Activated CD8-positive, alpha-beta memory T cell treated with anti-CD3 and anti-CD28 coated beads for 36 hours (primary cell): ENCODE measurements at regions not wholly inside any gene's neighbourhood (a gene's known extent, or its start where the extent isn't known, plus 50 kb on each side); places are given as distances from the start of the nearest gene placed in this dataset.

Experiments used
- CTCF ChIA-PET: fragments of 350-600 bp; sonication (Branson Sonifier 250); formaldehyde crosslinking; loops from one replicate; lab custom pipeline; 2021; ENCODE audit warnings: antibody characterized with exemption; lab: Charles Lee
- POLR2A ChIA-PET: fragments of 350-600 bp; sonication (Branson Sonifier 250); formaldehyde crosslinking; loops from one replicate; lab custom pipeline; 2021; ENCODE audit warnings: antibody characterized with exemption; lab: Charles Lee

GRCh38 chr1:200354243-200354642 is 55.6 kb downstream of the ZNF281 start:
- ChIA-PET POLR2A (no interaction called here), CTCF (interaction anchor here (0.8 kb wide), 2 partner anchors 9 to 22 kb away, joined by 3 read pairs; no protein-coding TSS in a partner anchor)

- POLR2A ChIA-PET: no interaction called here
- CTCF ChIA-PET: no interaction called here
Observed at GRCh38 chr1:200353232-200353631, 56.6 kb downstream of the ZNF281 start.

- CTCF ChIA-PET: no interaction called here
- POLR2A ChIA-PET: no interaction called here
Observed at GRCh38 chr1:200351826-200352549, 57.8 kb downstream of the ZNF281 start.

GRCh38 chr1:200351425-200351824 is 58.4 kb downstream of the ZNF281 start:
- ChIA-PET POLR2A (no interaction called here), CTCF (no interaction called here)

- POLR2A ChIA-PET: no interaction called here
- CTCF ChIA-PET: interaction anchor here (0.7 kb wide), 1 partner anchor 298 kb away, joined by 3 read pairs; no protein-coding TSS in a partner anchor
Observed at GRCh38 chr1:200346700-200347099, 63.1 kb downstream of the ZNF281 start.

GRCh38 chr1:200345520-200345919 is 64.3 kb downstream of the ZNF281 start:
- ChIA-PET POLR2A (no interaction called here), CTCF (no interaction called here)

- ChIA-PET POLR2A (no interaction called here), CTCF (no interaction called here)
Observed at GRCh38 chr1:200343874-200344273, 66.0 kb downstream of the ZNF281 start.

- POLR2A ChIA-PET: no interaction called here
- CTCF ChIA-PET: no interaction called here
Observed at GRCh38 chr1:200342511-200343311, 67.1 kb downstream of the ZNF281 start.

- CTCF ChIA-PET: no interaction called here
- POLR2A ChIA-PET: no interaction called here
Observed at GRCh38 chr1:200338451-200338850, 71.4 kb downstream of the ZNF281 start.

- CTCF ChIA-PET: no interaction called here
- POLR2A ChIA-PET: no interaction called here
Observed at GRCh38 chr1:200337831-200338230, 72.0 kb downstream of the ZNF281 start.

GRCh38 chr1:200337410-200337809 is 72.4 kb downstream of the ZNF281 start:
- CTCF ChIA-PET: no interaction called here
- POLR2A ChIA-PET: no interaction called here

GRCh38 chr1:200336901-200337391 is 72.9 kb downstream of the ZNF281 start:
- POLR2A ChIA-PET: no interaction called here
- CTCF ChIA-PET: no interaction called here

GRCh38 chr1:200336101-200336845 is 73.6 kb downstream of the ZNF281 start:
- CTCF ChIA-PET: no interaction called here
- POLR2A ChIA-PET: no interaction called here

- ChIA-PET CTCF (interaction anchor here (0.6 kb wide), 1 partner anchor 52 kb away, joined by 4 read pairs; no protein-coding TSS in a partner anchor), POLR2A (no interaction called here)
Observed at GRCh38 chr1:200334661-200335256, 75.1 kb downstream of the ZNF281 start.

GRCh38 chr1:200333329-200333728 is 76.5 kb downstream of the ZNF281 start:
- ChIA-PET CTCF (no interaction called here), POLR2A (no interaction called here)

GRCh38 chr1:200332716-200333115 is 77.1 kb downstream of the ZNF281 start:
- POLR2A ChIA-PET: no interaction called here

GRCh38 chr1:200330741-200331428 is 79.0 kb downstream of the ZNF281 start:
- CTCF ChIA-PET: interaction anchor here (1.2 kb wide), 1 partner anchor 53 kb away, joined by 3 read pairs; no protein-coding TSS in a partner anchor
- POLR2A ChIA-PET: no interaction called here

More at GRCh38 chr1:200332716-200333115, 77.1 kb downstream of the ZNF281 start:
- CTCF ChIA-PET: interaction anchor here (0.5 to 0.6 kb wide), 2 partner anchors 22 to 54 kb away, joined by 3 to 5 read pairs; no protein-coding TSS in a partner anchor

GRCh38 chr1:200329208-200329882 is 80.5 kb downstream of the ZNF281 start:
- ChIA-PET POLR2A (no interaction called here), CTCF (interaction anchor here (1.0 to 1.2 kb wide), 2 partner anchors 55 to 71 kb away, joined by 3 read pairs; no protein-coding TSS in a partner anchor)
